ENCODE measurements at regions not wholly inside any gene's neighbourhood (a gene's known extent, or its start where the extent isn't known, plus 50 kb on each side); places are given as distances from the start of the nearest gene placed in this dataset.
"Not testable (repeated sequence)": the region's sequence is repeated elsewhere in the genome, so short reads cannot be mapped to it uniquely, and the experiment has no call there.

DNA sequence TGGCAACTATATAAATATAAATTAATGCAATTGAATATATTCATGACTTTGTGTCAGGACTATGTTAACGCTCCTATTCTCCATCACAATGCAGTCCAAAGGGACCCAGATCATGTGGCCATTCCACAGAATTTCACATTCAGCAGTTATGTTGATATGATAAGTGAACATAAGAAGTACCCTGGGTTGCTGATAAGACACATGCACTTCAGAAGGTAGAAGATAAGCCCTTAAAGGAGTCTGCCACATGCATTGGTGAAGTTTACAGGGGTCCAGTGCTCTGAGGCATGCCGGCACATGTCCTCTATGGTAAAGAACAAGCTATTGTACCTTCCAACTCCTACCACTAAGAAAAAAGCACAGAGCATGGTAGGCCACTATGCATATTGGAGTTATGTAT lies 76.4 kb downstream of the PHAX start:
- Histone ChIP-seq H3K9me3 (no peaks in the 10 kb centered on the region), H3K27me3 (no peaks in the 10 kb centered on the region), H3K4me1 (ENCODE audit: insufficient read depth) (no peaks in the 10 kb centered on the region), H3K36me3 (no peaks in the 10 kb centered on the region), H3K4me3 (no peak overlapping the region), H3K27ac (no peak overlapping the region)
- WGBS, 3 donors, result 92 to 95% (median 95%) methylated on average over 2 of the region's 2 CpGs
- no peak for DNase-seq
- no peak for TF ChIP-seq POLR2A (IDR thresholded peaks at IDR 0.05)
- TF ChIP-seq, protein P1, sequence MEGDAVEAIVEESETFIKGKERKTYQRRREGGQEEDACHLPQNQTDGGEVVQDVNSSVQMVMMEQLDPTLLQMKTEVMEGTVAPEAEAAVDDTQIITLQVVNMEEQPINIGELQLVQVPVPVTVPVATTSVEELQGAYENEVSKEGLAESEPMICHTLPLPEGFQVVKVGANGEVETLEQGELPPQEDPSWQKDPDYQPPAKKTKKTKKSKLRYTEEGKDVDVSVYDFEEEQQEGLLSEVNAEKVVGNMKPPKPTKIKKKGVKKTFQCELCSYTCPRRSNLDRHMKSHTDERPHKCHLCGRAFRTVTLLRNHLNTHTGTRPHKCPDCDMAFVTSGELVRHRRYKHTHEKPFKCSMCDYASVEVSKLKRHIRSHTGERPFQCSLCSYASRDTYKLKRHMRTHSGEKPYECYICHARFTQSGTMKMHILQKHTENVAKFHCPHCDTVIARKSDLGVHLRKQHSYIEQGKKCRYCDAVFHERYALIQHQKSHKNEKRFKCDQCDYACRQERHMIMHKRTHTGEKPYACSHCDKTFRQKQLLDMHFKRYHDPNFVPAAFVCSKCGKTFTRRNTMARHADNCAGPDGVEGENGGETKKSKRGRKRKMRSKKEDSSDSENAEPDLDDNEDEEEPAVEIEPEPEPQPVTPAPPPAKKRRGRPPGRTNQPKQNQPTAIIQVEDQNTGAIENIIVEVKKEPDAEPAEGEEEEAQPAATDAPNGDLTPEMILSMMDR (IDR thresholded peaks at IDR 0.05), result no peak
- no peak for TF ChIP-seq EP300 (IDR thresholded peaks at IDR 0.05)
- intact Hi-C loops (cut with DNase I), result loop anchor here in 3 of 4 donors (5.0 to 10.0 kb wide), 2 partner anchors 105 to 128 kb away; no protein-coding TSS in a partner anchor

DNA sequence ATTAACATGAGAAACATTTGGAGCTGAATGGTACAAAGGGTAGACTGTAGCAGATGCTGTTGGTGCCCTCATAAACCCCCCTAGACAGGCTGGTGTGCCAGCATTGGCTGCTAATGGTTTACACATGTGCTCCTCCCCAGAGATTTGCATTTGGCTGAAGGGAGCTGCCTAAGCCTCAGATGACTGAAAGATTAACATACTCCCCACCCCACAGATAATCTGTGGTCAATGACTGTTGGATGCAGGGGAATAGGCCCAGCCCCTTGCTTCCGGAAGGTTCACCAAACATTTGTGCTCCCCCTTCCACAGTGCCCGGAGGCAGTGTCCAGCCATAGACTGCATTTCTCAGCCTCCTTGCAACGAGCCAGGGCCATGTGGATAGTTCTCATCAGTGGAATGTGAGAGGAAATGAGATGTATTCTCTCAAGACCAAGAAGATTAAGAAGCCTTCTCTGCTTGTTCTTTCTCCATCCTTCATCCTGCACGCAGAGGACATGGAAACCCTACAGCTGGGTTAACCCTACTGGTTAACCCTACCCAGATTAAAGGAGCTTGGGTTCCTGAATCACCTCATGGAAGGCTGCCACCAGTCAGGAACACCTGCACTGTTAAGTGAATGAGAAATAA lies 79.6 kb downstream of the PHAX start:
- WGBS, 3 donors, result 25 to 35% (median 29%) methylated on average over 4 of the region's 4 CpGs
- Histone ChIP-seq H3K36me3 (no peaks in the 10 kb centered on the region), H3K9me3 (no peaks in the 10 kb centered on the region), H3K4me1 (ENCODE audit: insufficient read depth) (no peaks in the 10 kb centered on the region), H3K27ac (no peak overlapping the region), H3K27me3 (no peaks in the 10 kb centered on the region), H3K4me3 (no peak overlapping the region)
- no peak for DNase-seq
- TF ChIP-seq, protein P1 (IDR thresholded peaks at IDR 0.05), result no peak
- intact Hi-C loops (cut with DNase I), result loop anchor here in 1 of 4 donors (10.0 kb wide), 1 partner anchor 94 kb away; the partner anchor contains the start of gene LMNB1

DNA sequence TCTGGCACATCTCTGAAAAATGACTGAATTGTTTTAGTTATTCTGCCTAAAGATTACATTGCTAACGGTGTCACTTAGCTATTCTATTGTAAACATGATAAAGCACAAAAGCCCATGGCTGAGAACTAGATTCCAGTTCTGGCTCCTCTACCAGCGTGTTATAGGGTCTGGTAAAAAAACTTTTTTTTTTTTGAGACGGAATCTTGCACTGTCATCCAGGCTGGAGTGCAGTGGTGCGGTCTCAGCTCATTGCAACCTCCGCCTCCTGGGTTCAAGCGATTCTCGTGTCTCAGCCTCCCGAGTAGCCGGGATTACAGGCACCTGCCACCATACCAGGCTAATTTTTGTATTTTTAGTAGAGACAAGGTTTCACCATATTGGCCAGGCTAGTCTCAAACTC lies 80.6 kb downstream of the PHAX start:
- not testable (repeated sequence) for H3K4me3 ChIP-seq; H3K36me3 ChIP-seq; H3K4me1 ChIP-seq (ENCODE audit: insufficient read depth); H3K9me3 ChIP-seq; H3K27me3 ChIP-seq; DNase-seq; H3K27ac ChIP-seq
- 71 to 78% (median 77%) methylated on average over 9 of the region's 9 CpGs for WGBS, 3 donors
- intact Hi-C loops (cut with DNase I), result loop anchor here in 1 of 4 donors (10.0 kb wide), 1 partner anchor 93 kb away; the partner anchor contains the start of gene LMNB1

DNA sequence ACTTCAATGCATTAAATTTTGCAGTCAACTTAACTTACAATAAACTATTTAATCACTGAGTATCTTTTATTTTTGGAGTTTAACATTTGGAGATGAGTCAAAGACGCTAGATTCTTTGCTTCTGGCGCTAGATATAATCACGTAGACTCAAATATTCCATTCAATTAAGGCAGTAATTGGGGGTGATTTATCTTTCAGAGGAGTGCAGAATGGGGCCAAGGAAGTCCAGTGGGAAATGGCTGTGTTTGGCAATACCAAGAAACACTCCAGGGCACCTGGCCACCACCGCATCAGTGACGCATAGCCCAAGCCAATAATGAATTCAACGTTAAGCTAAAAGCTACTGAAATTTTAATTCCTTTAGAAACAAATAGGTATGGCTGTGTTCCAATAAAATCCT lies 81.2 kb downstream of the PHAX start:
- Histone ChIP-seq H3K36me3 (no peaks in the 10 kb centered on the region), H3K9me3 (no peaks in the 10 kb centered on the region), H3K27ac (no peak overlapping the region), H3K4me3 (no peak overlapping the region), H3K27me3 (no peaks in the 10 kb centered on the region), H3K4me1 (ENCODE audit: insufficient read depth) (no peaks in the 10 kb centered on the region)
- 32 to 33% (median 32%) methylated on average over 6 of the region's 6 CpGs for WGBS, 3 donors
- no peak for DNase-seq
- TF ChIP-seq EP300 (IDR thresholded peaks at IDR 0.05) (no peak), POLR2A (IDR thresholded peaks at IDR 0.05) (no peak)
- TF ChIP-seq, protein P1 (IDR thresholded peaks at IDR 0.05), result no peak
- intact Hi-C loops (cut with DNase I), result loop anchor here in 1 of 4 donors (10.0 kb wide), 1 partner anchor 93 kb away; the partner anchor contains the start of gene LMNB1

DNA sequence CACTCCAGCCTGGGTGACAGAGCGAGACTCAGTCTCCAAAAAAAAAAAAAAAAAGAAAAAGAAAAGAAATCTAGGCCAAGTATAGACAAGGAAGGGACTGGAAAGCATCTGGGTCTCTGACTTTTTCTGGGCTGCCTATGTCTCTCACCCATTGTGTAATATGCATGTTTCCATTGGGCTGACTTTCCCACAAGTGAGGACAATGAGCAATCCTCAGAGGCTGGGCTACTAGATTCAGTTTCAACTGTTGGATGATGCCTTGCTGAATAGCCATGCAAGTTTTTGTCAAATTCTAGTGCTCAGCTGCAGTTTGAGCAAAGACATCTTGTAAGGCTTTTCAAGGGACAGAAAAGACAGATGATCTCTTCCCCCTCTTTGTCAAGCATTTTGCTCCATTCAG lies 82.1 kb downstream of the PHAX start:
- no peak for DNase-seq
- Histone ChIP-seq H3K9me3 (no peaks in the 10 kb centered on the region), H3K4me1 (ENCODE audit: insufficient read depth) (no peaks in the 10 kb centered on the region), H3K4me3 (no peak overlapping the region), H3K27ac (no peak overlapping the region), H3K36me3 (no peaks in the 10 kb centered on the region), H3K27me3 (no peaks in the 10 kb centered on the region)
- intact Hi-C loops (cut with DNase I), result loop anchor here in 1 of 4 donors (10.0 kb wide), 1 partner anchor 92 kb away; the partner anchor contains the start of gene LMNB1
- 75 to 100% (median 89%) methylated on average over 1 of the region's 1 CpG for WGBS, 3 donors
- TF ChIP-seq, protein P1 (IDR thresholded peaks at IDR 0.05), result no peak
- TF ChIP-seq EP300 (IDR thresholded peaks at IDR 0.05), result no peak
- TF ChIP-seq POLR2A (IDR thresholded peaks at IDR 0.05), result no peak

All from ovary (tissue), 7 donors.